ENCODE measurements at regions not wholly inside any gene's neighbourhood (a gene's known extent, or its start where the extent isn't known, plus 50 kb on each side); places are given as distances from the start of the nearest gene placed in this dataset.

DNA sequence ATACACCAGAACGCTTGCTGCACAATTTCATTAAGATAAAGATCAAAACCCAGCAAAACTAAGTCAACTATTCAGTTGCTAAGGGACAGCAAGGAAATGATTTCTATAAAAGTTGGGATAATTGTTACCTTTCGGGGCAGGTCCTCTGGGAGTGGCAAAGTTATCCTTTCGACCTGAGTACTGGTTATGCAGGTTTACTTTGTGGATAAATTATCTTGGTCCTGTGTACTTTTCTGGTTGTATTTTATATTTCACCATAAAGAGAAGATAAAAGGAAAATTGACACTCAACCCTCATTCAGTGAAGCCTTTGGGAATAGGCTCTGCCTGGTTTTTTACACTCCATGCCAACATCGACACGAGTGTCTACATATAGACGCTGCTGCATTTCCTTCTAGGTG is 146.5 kb downstream of the SYK start:
- Mint-ChIP-seq H3K9me3 (no peaks in the 10 kb centered on the region), H3K36me3 (ENCODE audit: insufficient read depth) (no peaks in the 10 kb centered on the region)
- DNase-seq (ENCODE audit: low spot score in 2 of 2) = no peak

DNA sequence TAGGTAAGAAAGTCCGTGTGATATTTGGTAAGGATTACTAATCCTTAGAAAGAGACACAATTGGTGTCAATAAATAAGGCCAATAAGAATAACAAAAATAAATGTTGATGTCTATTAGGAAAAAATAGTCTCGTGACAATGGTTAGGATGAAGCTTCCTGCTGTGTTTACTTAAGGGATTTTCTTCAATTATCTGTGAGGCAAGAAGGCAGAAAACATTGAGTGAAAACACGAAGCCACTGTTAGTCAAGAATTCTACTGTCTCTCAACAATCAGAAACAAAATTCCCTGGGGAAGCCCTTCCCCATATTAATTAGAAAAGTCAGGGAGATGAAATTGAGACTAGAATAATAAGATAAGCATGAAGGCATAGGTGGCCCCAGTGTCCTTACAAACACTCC is 149.0 kb downstream of the SYK start:
- Mint-ChIP-seq H3K9me3 (no peaks in the 10 kb centered on the region), H3K4me3 (no peak overlapping the region), H3K27ac (ENCODE audit: low read depth) (no peak overlapping the region), H3K36me3 (ENCODE audit: insufficient read depth) (no peaks in the 10 kb centered on the region), H3K27me3 (peaks cover 48% of the 10 kb centered on the region), H3K4me1 (no peaks in the 10 kb centered on the region)
- ATAC-seq (replicated peaks; ENCODE audit: extremely low read depth, poor library complexity, severe bottlenecking) (no peak), DNase-seq (ENCODE audit: low spot score in 2 of 2) (no peak)

More for the DNA sequence above, 146.5 kb downstream of the SYK start:
- Mint-ChIP-seq H3K27me3 (peaks cover 48% of the 10 kb centered on the region), H3K4me3 (no peak overlapping the region), H3K4me1 (no peaks in the 10 kb centered on the region), H3K27ac (ENCODE audit: low read depth) (no peak overlapping the region)
- ATAC-seq (replicated peaks; ENCODE audit: extremely low read depth, poor library complexity, severe bottlenecking) = no peak

DNA sequence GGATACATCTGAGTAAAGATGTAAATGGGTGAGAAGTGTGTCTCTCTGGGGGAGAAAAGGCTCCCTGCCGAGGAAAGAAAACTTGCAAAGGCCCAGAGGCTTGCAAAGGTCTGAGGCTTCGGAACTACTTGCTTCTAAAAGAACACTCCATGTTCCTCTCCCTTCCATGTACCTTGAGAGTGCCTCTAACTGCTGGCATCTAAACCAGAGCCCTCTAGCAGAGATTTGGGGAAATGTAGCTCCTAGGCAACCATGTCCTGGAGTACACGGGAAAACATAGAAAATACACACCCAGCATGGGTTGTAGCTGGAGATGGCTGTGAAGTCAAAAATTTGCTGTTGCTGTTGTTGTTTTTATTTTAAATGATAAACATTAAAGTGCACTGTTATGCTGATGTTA is 151.6 kb downstream of the SYK start:
- H3K36me3 Mint-ChIP-seq (ENCODE audit: insufficient read depth) = no peaks in the 10 kb centered on the region
- ATAC-seq (replicated peaks; ENCODE audit: extremely low read depth, poor library complexity, severe bottlenecking) = no peak

DNA sequence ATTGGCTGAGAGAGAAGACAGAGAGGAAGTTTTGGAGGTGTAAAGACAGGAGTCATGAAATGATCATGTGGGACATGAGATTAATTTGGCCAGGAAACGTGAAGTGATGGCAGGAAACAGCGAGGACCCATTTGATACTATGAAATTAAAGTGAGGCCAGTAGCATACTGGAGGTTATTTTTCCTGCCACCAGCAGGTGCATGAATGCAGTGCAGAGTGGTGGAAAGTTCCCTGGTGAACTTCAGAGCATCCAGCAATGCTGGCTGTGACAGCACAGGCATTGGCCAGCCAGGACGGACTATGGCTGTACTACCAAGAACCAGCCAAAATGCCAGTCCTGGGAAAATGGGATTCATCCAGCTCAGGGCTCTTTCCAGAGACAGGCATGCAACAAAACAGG is 152.2 kb downstream of the SYK start:
- Mint-ChIP-seq H3K27me3 (peaks cover 21% of the 10 kb centered on the region), H3K4me3 (no peak overlapping the region), H3K36me3 (ENCODE audit: insufficient read depth) (no peaks in the 10 kb centered on the region), H3K27ac (ENCODE audit: low read depth) (no peak overlapping the region), H3K4me1 (no peaks in the 10 kb centered on the region), H3K9me3 (no peaks in the 10 kb centered on the region)
- DNase-seq (ENCODE audit: low spot score in 2 of 2) (no peak), ATAC-seq (replicated peaks; ENCODE audit: extremely low read depth, poor library complexity, severe bottlenecking) (no peak)

More for the DNA sequence above, 151.6 kb downstream of the SYK start:
- peaks cover 27% of the 10 kb centered on the region for H3K27me3 Mint-ChIP-seq
- no peaks in the 10 kb centered on the region for H3K9me3 Mint-ChIP-seq
- DNase-seq (ENCODE audit: low spot score in 2 of 2) = no peak
- no peaks in the 10 kb centered on the region for H3K4me1 Mint-ChIP-seq
- H3K27ac Mint-ChIP-seq (ENCODE audit: low read depth) = no peak overlapping the region
- H3K4me3 Mint-ChIP-seq = no peak overlapping the region

DNA sequence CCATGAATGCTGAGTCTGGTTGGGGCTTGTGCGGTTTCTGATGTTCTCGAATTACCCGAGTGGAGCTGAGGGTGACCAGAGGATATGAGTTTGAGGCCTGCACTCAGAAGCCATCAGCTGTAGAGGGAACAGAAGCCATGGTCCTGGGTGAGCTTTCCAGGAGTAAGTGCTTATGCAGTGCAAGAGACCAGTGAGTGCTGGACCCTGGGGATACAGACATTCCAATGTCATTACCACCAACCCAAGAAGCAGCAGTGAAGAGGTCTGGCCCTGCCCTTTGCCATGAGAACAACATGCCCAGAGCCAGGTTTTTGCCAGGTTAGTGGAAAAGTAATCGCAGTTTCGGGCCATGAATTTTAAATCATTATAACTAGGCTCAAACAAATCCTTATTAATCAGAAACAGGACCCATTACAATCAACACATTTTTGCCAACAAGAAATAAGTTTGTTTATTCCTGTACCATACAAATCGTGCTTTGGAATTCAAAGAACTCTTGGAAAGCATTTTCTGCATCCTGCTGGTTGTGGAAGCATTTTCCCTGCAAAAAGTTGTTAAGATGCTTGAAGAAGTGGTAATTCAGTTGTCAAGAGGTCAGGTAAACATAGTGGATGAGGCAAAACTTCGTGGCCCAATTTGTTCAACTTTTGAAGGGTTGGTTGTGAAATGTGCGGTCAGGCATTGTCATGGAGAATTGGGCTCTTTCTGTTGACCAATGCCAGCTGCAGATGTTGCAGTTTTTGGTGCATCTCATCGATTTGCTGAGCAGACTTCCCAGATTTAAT is 154.6 kb downstream of the SYK start:
- ATAC-seq (replicated peaks; ENCODE audit: extremely low read depth, poor library complexity, severe bottlenecking) = no peak
- Mint-ChIP-seq H3K9me3 (no peaks in the 10 kb centered on the region), H3K36me3 (ENCODE audit: insufficient read depth) (no peaks in the 10 kb centered on the region), H3K27me3 (peaks cover 19% of the 10 kb centered on the region), H3K27ac (ENCODE audit: low read depth) (no peak overlapping the region), H3K4me3 (no peak overlapping the region), H3K4me1 (no peaks in the 10 kb centered on the region)
- no peak for DNase-seq (ENCODE audit: low spot score in 2 of 2)

DNA sequence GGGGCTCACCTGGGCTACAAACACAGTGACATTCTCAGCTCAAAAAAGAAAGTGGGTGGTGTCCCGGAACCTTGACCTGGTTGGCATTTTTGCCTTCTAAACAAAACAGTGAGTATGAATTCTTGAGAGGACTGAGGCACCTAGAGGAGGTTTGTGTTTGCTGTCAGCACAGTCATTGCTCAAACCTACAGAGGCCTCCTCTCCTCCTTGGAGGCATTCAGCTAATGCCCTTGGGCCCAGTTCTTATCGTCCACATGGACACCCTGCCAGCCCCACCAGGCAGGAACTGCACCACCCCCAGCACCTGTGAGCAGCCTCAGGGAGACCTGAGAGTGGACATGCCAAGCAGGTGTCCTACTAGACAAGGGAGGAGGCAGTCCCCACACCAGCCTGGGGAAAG is 156.7 kb downstream of the SYK start:
- no peak for ATAC-seq (replicated peaks; ENCODE audit: extremely low read depth, poor library complexity, severe bottlenecking)
- Mint-ChIP-seq H3K4me1 (no peaks in the 10 kb centered on the region), H3K9me3 (no peaks in the 10 kb centered on the region), H3K27ac (ENCODE audit: low read depth) (no peak overlapping the region), H3K36me3 (ENCODE audit: insufficient read depth) (no peaks in the 10 kb centered on the region), H3K27me3 (peaks cover 33% of the 10 kb centered on the region), H3K4me3 (no peak overlapping the region)
- no peak for DNase-seq (ENCODE audit: low spot score in 2 of 2)

DNA sequence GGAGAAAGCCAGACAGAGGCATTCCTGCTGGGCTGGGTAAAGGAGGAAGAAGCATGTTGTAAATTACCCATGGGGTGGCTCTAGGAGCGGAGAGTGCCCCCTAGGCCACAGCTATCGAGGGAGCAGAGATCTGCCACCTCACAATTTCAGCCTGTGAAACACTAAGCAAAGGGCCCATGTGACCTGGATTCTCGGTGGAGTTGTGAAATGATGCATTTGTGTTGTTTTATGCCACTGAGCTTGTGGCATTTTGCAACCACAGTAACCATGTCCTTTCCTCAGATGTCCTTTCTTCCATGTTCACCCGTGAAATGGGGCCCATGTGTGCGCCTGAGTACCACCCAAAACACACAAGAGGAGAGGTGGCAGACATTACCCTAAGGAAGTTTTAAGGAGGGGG is 159.3 kb downstream of the SYK start:
- DNase-seq (ENCODE audit: low spot score in 2 of 2) (no peak), ATAC-seq (replicated peaks; ENCODE audit: extremely low read depth, poor library complexity, severe bottlenecking) (no peak)
- H3K9me3 Mint-ChIP-seq = no peaks in the 10 kb centered on the region
- peaks cover 20% of the 10 kb centered on the region for H3K4me1 Mint-ChIP-seq
- H3K4me3 Mint-ChIP-seq = no peak overlapping the region
- peaks cover 43% of the 10 kb centered on the region for H3K27me3 Mint-ChIP-seq
- no peaks in the 10 kb centered on the region for H3K36me3 Mint-ChIP-seq (ENCODE audit: insufficient read depth)
- no peak overlapping the region for H3K27ac Mint-ChIP-seq (ENCODE audit: low read depth)

DNA sequence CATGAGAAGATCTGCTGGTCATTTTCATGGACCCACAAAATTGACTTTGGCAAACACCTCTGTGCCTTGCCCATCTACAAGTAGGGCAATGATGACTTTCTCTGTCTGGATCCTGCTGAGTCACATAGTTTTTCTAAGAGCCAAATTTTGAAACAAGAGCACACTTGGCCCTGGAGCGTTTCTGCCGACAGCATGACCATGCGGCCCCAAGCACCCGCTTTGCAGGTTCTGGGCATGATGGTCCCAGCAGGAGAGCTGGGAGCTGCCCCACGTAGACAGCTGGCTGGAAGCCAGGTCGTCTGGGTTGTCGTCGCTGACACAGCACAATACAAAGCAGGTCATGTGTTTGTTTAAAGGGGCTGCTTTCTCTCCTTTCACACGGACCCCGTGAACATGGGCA is 159.8 kb downstream of the SYK start:
- peaks cover 41% of the 10 kb centered on the region for H3K27me3 Mint-ChIP-seq
- no peaks in the 10 kb centered on the region for H3K36me3 Mint-ChIP-seq (ENCODE audit: insufficient read depth)
- ATAC-seq (replicated peaks; ENCODE audit: extremely low read depth, poor library complexity, severe bottlenecking) (no peak), DNase-seq (ENCODE audit: low spot score in 2 of 2) (no peak)
- peaks cover 20% of the 10 kb centered on the region for H3K4me1 Mint-ChIP-seq
- H3K27ac Mint-ChIP-seq (ENCODE audit: low read depth) = no peak overlapping the region
- no peaks in the 10 kb centered on the region for H3K9me3 Mint-ChIP-seq
- no peak overlapping the region for H3K4me3 Mint-ChIP-seq

DNA sequence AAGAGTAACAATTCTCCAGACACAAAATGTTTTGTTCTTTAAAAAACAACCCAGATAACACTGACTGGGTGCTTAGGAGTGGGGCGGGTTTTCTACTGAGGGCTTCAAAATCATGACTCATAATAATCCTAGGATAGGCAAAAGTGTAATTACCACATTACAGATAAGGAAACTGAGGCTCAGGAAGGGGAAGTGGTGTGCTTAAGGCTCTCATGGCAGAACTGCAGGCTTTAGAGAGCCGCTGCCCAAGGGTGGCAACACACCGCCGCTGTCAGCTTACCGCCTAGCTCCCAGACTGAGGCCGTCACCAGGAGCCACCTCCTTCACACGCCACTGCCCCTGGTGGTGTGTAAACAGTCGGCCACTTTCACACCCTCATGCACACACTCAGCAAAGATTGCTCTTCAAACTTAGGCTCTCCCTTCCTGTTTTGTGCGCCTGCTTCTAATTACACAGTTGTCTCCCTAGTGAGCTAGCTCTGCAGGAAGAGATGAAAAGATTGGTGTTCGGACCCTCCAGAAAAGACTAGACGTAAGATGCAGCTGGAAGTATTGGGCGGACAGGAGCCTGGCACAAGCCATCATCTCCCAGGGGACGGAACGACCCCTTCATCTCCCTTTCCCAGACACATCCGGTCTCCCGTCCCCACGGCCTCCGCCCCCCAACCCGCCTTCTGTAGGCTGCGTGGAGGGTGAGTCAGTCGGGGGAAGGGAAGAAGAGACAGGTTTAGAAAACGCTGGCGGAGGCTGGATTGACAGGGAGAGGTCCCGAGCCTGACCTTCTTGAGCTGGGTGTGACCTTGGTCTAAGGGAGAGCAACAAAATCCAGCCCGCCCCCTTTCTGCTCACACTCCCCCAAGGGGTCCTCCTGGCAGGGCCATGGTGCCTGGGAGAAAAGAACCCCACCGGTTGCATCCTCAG is 162.7 kb downstream of the SYK start:
- H3K4me3 Mint-ChIP-seq = peak overlapping the region; percentile 29
- H3K36me3 Mint-ChIP-seq (ENCODE audit: insufficient read depth) = no peaks in the 10 kb centered on the region
- peaks cover 20% of the 10 kb centered on the region for H3K4me1 Mint-ChIP-seq
- no peak for DNase-seq (ENCODE audit: low spot score in 2 of 2)
- no peaks in the 10 kb centered on the region for H3K9me3 Mint-ChIP-seq
- H3K27me3 Mint-ChIP-seq = peaks cover 41% of the 10 kb centered on the region
- ATAC-seq (replicated peaks; ENCODE audit: extremely low read depth, poor library complexity, severe bottlenecking) = peak; percentile 58
- H3K27ac Mint-ChIP-seq (ENCODE audit: low read depth) = no peak overlapping the region

DNA sequence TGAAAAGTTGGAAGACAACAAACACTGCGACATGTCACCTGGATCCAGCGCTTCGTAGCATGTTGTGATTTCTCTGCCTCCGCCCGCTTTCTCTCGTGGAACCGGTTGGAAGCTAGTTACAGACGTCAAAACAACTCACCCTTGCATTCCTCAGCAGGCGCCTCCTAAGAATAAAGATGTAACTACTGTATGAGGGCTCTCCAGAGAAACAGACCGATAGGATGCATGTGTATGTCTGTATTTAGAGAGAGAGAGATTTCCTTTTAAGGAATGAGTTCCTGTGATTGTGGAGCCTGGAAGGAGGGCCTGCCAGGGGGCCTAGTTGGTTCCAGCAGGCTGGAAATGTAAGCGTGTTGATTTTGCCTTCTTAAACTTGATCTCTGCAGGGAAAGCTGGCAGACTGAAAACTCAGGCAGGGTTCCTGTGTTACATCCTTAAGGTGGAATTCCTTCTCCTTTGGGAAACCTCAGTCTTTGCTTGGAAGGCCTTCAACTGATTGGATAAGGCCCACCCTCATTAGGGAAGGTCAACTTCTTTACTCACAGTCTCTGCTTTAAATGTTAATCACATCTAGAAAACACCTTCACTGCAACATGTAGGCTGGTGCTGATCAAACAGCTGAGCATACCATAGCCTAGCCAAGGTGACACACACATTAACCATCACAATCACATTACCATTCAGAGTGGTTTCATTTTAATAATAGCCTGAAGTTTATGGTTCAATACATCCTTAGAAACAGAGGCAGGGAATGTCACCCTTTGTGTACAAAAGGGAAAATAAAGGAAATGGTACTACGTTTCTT is 163.8 kb downstream of the SYK start:
- Mint-ChIP-seq H3K4me3 (no peak overlapping the region), H3K9me3 (no peaks in the 10 kb centered on the region), H3K36me3 (ENCODE audit: insufficient read depth) (peaks cover 1% of the 10 kb centered on the region), H3K27ac (ENCODE audit: low read depth) (no peak overlapping the region), H3K27me3 (peaks cover 41% of the 10 kb centered on the region), H3K4me1 (peaks cover 20% of the 10 kb centered on the region)
- DNase-seq (ENCODE audit: low spot score in 2 of 2) = no peak
- no peak for ATAC-seq (replicated peaks; ENCODE audit: extremely low read depth, poor library complexity, severe bottlenecking)

DNA sequence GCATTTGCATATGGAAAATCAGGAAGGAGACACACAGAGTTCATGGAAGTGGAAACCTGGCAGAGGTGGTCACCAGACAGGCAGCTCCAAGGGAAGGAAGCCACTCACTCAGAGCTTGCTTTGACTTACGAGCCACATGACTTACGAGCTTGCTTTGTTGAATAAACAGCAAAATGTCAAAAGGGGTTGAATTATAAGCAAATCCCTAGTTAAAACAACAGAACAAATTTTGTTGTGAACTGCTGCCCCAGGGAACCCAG is 164.3 kb downstream of the SYK start:
- H3K27me3 Mint-ChIP-seq = peaks cover 41% of the 10 kb centered on the region
- no peak overlapping the region for H3K4me3 Mint-ChIP-seq
- DNase-seq (ENCODE audit: low spot score in 2 of 2) = no peak

DNA sequence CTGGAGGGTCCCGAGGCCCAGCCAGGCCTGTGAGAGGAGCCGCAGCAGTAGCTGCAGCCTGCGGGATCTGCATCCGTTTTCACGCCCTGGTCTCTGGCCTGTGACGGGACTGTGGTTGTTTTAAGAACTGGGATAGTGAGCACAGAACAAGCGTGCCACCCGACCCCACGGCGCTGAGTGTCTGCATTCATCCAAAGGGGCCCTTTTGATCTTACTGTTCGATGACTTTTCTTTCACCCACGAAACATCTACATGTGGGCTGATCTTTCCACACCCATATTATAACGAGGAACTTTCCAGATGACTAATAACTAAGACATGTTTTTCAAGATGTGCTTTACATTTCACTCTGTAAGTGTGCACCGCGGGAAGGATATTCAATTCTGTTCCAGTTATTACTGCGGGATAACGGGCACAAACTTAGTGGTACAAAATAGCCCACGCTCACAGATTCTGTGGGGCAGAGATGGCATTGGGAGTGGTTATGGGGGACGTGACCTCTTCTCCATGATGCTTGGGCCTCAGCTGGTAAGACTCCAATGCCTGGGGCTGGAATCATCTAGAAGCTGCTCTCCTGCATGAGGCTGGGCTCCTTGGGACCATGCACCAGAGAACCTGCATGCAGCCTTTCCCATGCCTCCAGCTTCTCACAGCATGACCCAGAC is 165.0 kb downstream of the SYK start:
- Mint-ChIP-seq H3K4me1 (peaks cover 20% of the 10 kb centered on the region), H3K9me3 (no peaks in the 10 kb centered on the region), H3K27ac (ENCODE audit: low read depth) (no peak overlapping the region), H3K36me3 (ENCODE audit: insufficient read depth) (peaks cover 1% of the 10 kb centered on the region), H3K4me3 (no peak overlapping the region), H3K27me3 (peaks cover 41% of the 10 kb centered on the region)
- ATAC-seq (replicated peaks; ENCODE audit: extremely low read depth, poor library complexity, severe bottlenecking) (no peak), DNase-seq (ENCODE audit: low spot score in 2 of 2) (no peak)

More for the DNA sequence above, 164.3 kb downstream of the SYK start:
- H3K36me3 Mint-ChIP-seq (ENCODE audit: insufficient read depth) = peaks cover 1% of the 10 kb centered on the region
- no peak overlapping the region for H3K27ac Mint-ChIP-seq (ENCODE audit: low read depth)
- H3K4me1 Mint-ChIP-seq = peaks cover 20% of the 10 kb centered on the region
- no peaks in the 10 kb centered on the region for H3K9me3 Mint-ChIP-seq
- ATAC-seq (replicated peaks; ENCODE audit: extremely low read depth, poor library complexity, severe bottlenecking) = no peak

Measured in central memory CD8-positive, alpha-beta T cell (primary cell).